ENCODE measurements at regions not wholly inside any gene's neighbourhood (a gene's known extent, or its start where the extent isn't known, plus 50 kb on each side); places are given as distances from the start of the nearest gene placed in this dataset.

GRCh38 chr7:86955895-86956503, 103.5 kb downstream of the ELAPOR2 start:
- FAIRE-seq (no peak), DNase-seq (ENCODE audit: low read depth, low spot score) (no peak)
- H3K9ac ChIP-seq (ENCODE audit: control insufficient read depth, extremely low read depth, insufficient read depth, low read length) = no peak overlapping the region
- H3K9me3 ChIP-seq (ENCODE audit: control insufficient read depth, low read depth, low read length) = no peaks in the 10 kb centered on the region
- no peaks in the 10 kb centered on the region for H3K9me1 ChIP-seq (ENCODE audit: control insufficient read depth, extremely low read depth, insufficient read depth, low read length)
- H4K20me1 ChIP-seq (ENCODE audit: control insufficient read depth, extremely low read depth, insufficient read depth, low read length) = no peaks in the 10 kb centered on the region
- no peak overlapping the region for H2AFZ ChIP-seq (ENCODE audit: control insufficient read depth, low read length)
- dilution Hi-C loops (cut with MboI; ENCODE audit: extremely low pct_ligation_motif_present, low sequenced_read_pairs) = no loop called here
- no peaks in the 10 kb centered on the region for H3K4me1 ChIP-seq (ENCODE audit: control insufficient read depth, extremely low read depth, insufficient read depth, low read length)
- no peaks in the 10 kb centered on the region for H3K36me3 ChIP-seq (ENCODE audit: control insufficient read depth in 2 of 2, extremely low read depth in 1 of 2, insufficient read depth in 2 of 2, low read length in 2 of 2)
- TF ChIP-seq, protein P1, sequence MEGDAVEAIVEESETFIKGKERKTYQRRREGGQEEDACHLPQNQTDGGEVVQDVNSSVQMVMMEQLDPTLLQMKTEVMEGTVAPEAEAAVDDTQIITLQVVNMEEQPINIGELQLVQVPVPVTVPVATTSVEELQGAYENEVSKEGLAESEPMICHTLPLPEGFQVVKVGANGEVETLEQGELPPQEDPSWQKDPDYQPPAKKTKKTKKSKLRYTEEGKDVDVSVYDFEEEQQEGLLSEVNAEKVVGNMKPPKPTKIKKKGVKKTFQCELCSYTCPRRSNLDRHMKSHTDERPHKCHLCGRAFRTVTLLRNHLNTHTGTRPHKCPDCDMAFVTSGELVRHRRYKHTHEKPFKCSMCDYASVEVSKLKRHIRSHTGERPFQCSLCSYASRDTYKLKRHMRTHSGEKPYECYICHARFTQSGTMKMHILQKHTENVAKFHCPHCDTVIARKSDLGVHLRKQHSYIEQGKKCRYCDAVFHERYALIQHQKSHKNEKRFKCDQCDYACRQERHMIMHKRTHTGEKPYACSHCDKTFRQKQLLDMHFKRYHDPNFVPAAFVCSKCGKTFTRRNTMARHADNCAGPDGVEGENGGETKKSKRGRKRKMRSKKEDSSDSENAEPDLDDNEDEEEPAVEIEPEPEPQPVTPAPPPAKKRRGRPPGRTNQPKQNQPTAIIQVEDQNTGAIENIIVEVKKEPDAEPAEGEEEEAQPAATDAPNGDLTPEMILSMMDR (optimal IDR thresholded peaks at IDR 0.05 in 1 of 3, IDR thresholded peaks at IDR 0.05 in 1 of 3, conservative IDR thresholded peaks at IDR 0.05 in 1 of 3; ENCODE audit: extremely low read depth in 1 of 3, insufficient read depth in 2 of 3, low read length in 3 of 3) = no peak
- TF ChIP-seq EZH2 (IDR thresholded peaks at IDR 0.05; ENCODE audit: low read length) = no peak
- H3K4me2 ChIP-seq (ENCODE audit: control insufficient read depth, extremely low read depth, insufficient read depth, low read depth, low read length) = no peak overlapping the region
- H3K27ac ChIP-seq (ENCODE audit: control insufficient read depth, insufficient read depth, low read length) = no peak overlapping the region
- H3K4me3 ChIP-seq (ENCODE audit: control insufficient read depth in 2 of 3, extremely low read depth in 1 of 3, insufficient read depth in 2 of 3, low read depth in 1 of 3, low read length in 3 of 3) = no peak overlapping the region
- H3K79me2 ChIP-seq (ENCODE audit: control insufficient read depth, insufficient read depth, low read length) = no peaks in the 10 kb centered on the region
- no peaks in the 10 kb centered on the region for H3K27me3 ChIP-seq (ENCODE audit: control insufficient read depth, extremely low read depth, insufficient read depth, low read length)

DNA sequence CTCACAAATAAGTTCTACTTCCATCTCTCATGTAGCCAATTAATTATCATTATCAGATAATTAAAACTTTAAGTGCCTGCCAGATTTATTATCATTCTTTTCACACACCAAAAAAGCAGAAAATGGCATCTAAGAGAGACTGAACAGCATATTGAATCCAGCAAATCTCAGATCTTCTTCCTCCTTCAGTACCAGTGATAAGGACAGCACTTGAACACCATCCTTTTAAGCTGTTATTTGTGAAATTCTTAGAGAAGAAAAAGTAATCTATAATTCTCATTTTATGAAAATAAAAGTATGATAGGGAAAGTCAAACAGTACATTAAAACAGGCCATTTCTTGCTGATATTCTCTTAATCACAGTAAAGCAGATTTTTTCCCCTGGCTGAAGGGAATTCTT, 104.5 kb downstream of the ELAPOR2 start:
- H3K4me2 ChIP-seq (ENCODE audit: control insufficient read depth, extremely low read depth, insufficient read depth, low read depth, low read length) = no peak overlapping the region
- no peaks in the 10 kb centered on the region for H3K9me3 ChIP-seq (ENCODE audit: control insufficient read depth, low read depth, low read length)
- no peak overlapping the region for H2AFZ ChIP-seq (ENCODE audit: control insufficient read depth, low read length)
- no peaks in the 10 kb centered on the region for H4K20me1 ChIP-seq (ENCODE audit: control insufficient read depth, extremely low read depth, insufficient read depth, low read length)
- H3K9me1 ChIP-seq (ENCODE audit: control insufficient read depth, extremely low read depth, insufficient read depth, low read length) = no peaks in the 10 kb centered on the region
- H3K4me3 ChIP-seq (ENCODE audit: control insufficient read depth in 2 of 3, extremely low read depth in 1 of 3, insufficient read depth in 2 of 3, low read depth in 1 of 3, low read length in 3 of 3) = no peak overlapping the region
- no peak overlapping the region for H3K9ac ChIP-seq (ENCODE audit: control insufficient read depth, extremely low read depth, insufficient read depth, low read length)
- no peaks in the 10 kb centered on the region for H3K36me3 ChIP-seq (ENCODE audit: control insufficient read depth in 2 of 2, extremely low read depth in 1 of 2, insufficient read depth in 2 of 2, low read length in 2 of 2)
- FAIRE-seq (no peak), DNase-seq (ENCODE audit: low read depth, low spot score) (no peak)
- H3K79me2 ChIP-seq (ENCODE audit: control insufficient read depth, insufficient read depth, low read length) = no peaks in the 10 kb centered on the region
- dilution Hi-C loops (cut with MboI; ENCODE audit: extremely low pct_ligation_motif_present, low sequenced_read_pairs) = no loop called here
- no peaks in the 10 kb centered on the region for H3K4me1 ChIP-seq (ENCODE audit: control insufficient read depth, extremely low read depth, insufficient read depth, low read length)
- TF ChIP-seq EZH2 (IDR thresholded peaks at IDR 0.05; ENCODE audit: low read length) = no peak
- TF ChIP-seq, protein P1 (optimal IDR thresholded peaks at IDR 0.05 in 1 of 3, IDR thresholded peaks at IDR 0.05 in 1 of 3, conservative IDR thresholded peaks at IDR 0.05 in 1 of 3; ENCODE audit: extremely low read depth in 1 of 3, insufficient read depth in 2 of 3, low read length in 3 of 3) = no peak
- H3K27me3 ChIP-seq (ENCODE audit: control insufficient read depth, extremely low read depth, insufficient read depth, low read length) = no peaks in the 10 kb centered on the region
- H3K27ac ChIP-seq (ENCODE audit: control insufficient read depth, insufficient read depth, low read length) = no peak overlapping the region
